ENCODE measurements at regions not wholly inside any gene's neighbourhood (a gene's known extent, or its start where the extent isn't known, plus 50 kb on each side); places are given as distances from the start of the nearest gene placed in this dataset.

GRCh38 chr15:35320158-35320780 is 225.7 kb downstream of the DPH6 start:
- no peak for TF ChIP-seq CTCF (conservative IDR thresholded peaks at IDR 0.05; ENCODE audit: low read length)
- no peak for DNase-seq (ENCODE audit: low read depth)
- H3K4me3 ChIP-seq (ENCODE audit: low read length) = no peak overlapping the region

- TF ChIP-seq CTCF (conservative IDR thresholded peaks at IDR 0.05; ENCODE audit: low read length) = no peak
- no peak overlapping the region for H3K4me3 ChIP-seq (ENCODE audit: low read length)
- no peak for DNase-seq (ENCODE audit: low read depth)
Measured at GRCh38 chr15:35319354-35319753, 226.6 kb downstream of the DPH6 start.

- no peak for DNase-seq (ENCODE audit: low read depth)
Measured at GRCh38 chr15:35317217-35317616, 228.7 kb downstream of the DPH6 start.

GRCh38 chr15:35312344-35312743 is 227.2 kb upstream of the NANOGP8 start:
- H3K4me3 ChIP-seq (ENCODE audit: low read length) = no peak overlapping the region
- DNase-seq (ENCODE audit: low read depth) = no peak
- TF ChIP-seq CTCF (conservative IDR thresholded peaks at IDR 0.05; ENCODE audit: low read length) = no peak

More at GRCh38 chr15:35317217-35317616, 228.7 kb downstream of the DPH6 start:
- TF ChIP-seq CTCF (conservative IDR thresholded peaks at IDR 0.05; ENCODE audit: low read length) = no peak
- no peak overlapping the region for H3K4me3 ChIP-seq (ENCODE audit: low read length)

DNA sequence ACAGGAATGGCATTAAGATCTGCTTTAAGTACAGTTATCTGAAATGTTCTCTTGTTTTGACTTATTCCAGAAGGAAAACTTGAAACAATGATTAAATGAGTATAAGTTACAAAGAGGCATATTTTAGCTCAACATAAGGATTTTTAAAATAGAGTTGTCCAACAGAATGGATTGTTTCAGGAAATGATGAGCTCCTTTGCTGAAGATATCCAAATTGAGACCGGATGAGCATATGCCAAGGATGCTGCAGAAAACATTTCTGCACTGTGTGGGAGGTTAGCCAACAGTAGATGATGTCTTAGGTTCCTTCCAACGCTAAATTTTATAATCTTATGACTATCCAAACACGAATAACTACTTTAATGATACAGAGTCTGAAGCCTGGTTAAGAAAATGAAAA is 226.5 kb upstream of the NANOGP8 start:
- no peak for TF ChIP-seq CTCF (conservative IDR thresholded peaks at IDR 0.05; ENCODE audit: low read length)
- DNase-seq (ENCODE audit: low read depth) = no peak
- H3K4me3 ChIP-seq (ENCODE audit: low read length) = no peak overlapping the region

DNA sequence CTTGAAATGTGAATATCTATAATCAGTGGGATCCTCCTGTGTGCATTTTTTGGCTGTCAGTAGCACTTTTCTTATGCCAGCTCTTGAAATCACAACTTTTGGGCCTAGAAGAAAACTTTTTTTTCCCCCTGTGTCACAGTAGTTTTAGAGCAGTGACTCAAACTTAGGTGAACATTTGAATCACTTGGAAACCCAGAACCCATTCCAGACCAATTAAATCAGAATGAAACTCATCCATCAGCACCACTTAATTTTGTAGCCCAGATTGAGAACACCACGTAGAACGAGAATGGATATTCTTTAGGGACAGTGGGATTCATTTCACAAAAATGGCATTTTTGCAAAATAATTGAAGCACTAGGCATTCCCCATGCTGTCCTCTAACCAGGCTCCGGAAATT is 224.8 kb upstream of the NANOGP8 start:
- peak; percentile 65 for DNase-seq (ENCODE audit: low read depth)
- no peak for TF ChIP-seq CTCF (conservative IDR thresholded peaks at IDR 0.05; ENCODE audit: low read length)

DNA sequence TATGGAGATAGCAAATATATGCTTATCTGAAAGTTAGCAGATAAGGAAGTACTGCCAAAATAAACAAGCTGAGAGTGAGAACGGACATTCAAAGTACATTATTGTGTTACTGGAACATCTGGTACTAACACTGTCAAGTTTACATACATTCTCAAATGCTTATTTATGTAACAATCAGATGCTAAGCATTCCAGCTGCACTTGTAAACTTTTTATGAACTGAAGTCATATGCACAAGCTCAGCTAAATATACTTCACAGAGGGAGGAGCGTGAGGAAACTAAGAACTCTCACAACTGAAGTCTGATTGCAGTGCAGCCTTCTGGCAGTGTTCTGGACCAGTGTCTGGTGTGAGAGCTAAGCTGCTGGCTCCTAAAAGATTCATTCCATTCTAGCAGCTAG is 223.7 kb upstream of the NANOGP8 start:
- peak; percentile 97 for DNase-seq (ENCODE audit: low read depth)
- no peak for TF ChIP-seq CTCF (conservative IDR thresholded peaks at IDR 0.05; ENCODE audit: low read length)
- H3K4me3 ChIP-seq (ENCODE audit: low read length) = no peak overlapping the region

More for the DNA sequence above, 224.8 kb upstream of the NANOGP8 start:
- no peak overlapping the region for H3K4me3 ChIP-seq (ENCODE audit: low read length)
